HG03060 (cell line): ENCODE measurements at regions not wholly inside any gene's neighbourhood (a gene's known extent, or its start where the extent isn't known, plus 50 kb on each side); places are given as distances from the start of the nearest gene placed in this dataset.
A peak's percentile ranks its signal among the peaks of the same experiment; 100 is the strongest.
"Not testable (repeated sequence)": the region's sequence is repeated elsewhere in the genome, so short reads cannot be mapped to it uniquely, and the experiment has no call there.

Experiments
- ATAC-seq: cut with Tn5 transposase; IDR thresholded peaks from one replicate; pipeline ENCODE4 v1.9.1; 2021; ENCODE audit warnings: low read depth, moderate number of reproducible peaks; ENCODE audit not compliant: unreplicated experiment

GRCh38 chr2:44083054-44083453 is 85.6 kb upstream of the PPM1B start:
- no peak for ATAC-seq

GRCh38 chr2:44084850-44085249 is 83.8 kb upstream of the PPM1B start:
- no peak for ATAC-seq

- ATAC-seq: no peak
Measured at GRCh38 chr2:44086629-44087028, 82.0 kb upstream of the PPM1B start.

- ATAC-seq: no peak
Measured at GRCh38 chr2:44087036-44087713, 81.5 kb upstream of the PPM1B start.

- no peak for ATAC-seq
Measured at GRCh38 chr2:44087714-44088092, 81.0 kb upstream of the PPM1B start.

- ATAC-seq: not testable (repeated sequence)
Measured at GRCh38 chr2:44092519-44092918, 76.2 kb upstream of the PPM1B start.

- no peak for ATAC-seq
Measured at GRCh38 chr2:44093970-44094369, 74.7 kb upstream of the PPM1B start.

GRCh38 chr2:44097322-44097907 is 71.3 kb upstream of the PPM1B start:
- no peak for ATAC-seq

GRCh38 chr2:44098050-44098449 is 70.6 kb upstream of the PPM1B start:
- no peak for ATAC-seq

- no peak for ATAC-seq
Measured at GRCh38 chr2:44098891-44099290, 69.8 kb upstream of the PPM1B start.

- ATAC-seq: peak; percentile 49
Measured at GRCh38 chr2:44100351-44100750, 68.3 kb upstream of the PPM1B start.

GRCh38 chr2:44101246-44101645 is 67.4 kb upstream of the PPM1B start:
- ATAC-seq: no peak

GRCh38 chr2:44102790-44103562 is 65.7 kb upstream of the PPM1B start:
- ATAC-seq: no peak

- no peak for ATAC-seq
Measured at GRCh38 chr2:44103639-44104038, 65.0 kb upstream of the PPM1B start.

GRCh38 chr2:44104855-44105271 is 63.8 kb upstream of the PPM1B start:
- ATAC-seq: no peak

GRCh38 chr2:44106509-44106908 is 62.2 kb upstream of the PPM1B start:
- ATAC-seq: not testable (repeated sequence)

GRCh38 chr2:44107086-44107740 is 61.5 kb upstream of the PPM1B start:
- ATAC-seq: no peak

- no peak for ATAC-seq
Measured at GRCh38 chr2:44107974-44108373, 60.7 kb upstream of the PPM1B start.

- ATAC-seq: no peak
Measured at GRCh38 chr2:44109166-44109565, 59.5 kb upstream of the PPM1B start.

- no peak for ATAC-seq
Measured at GRCh38 chr2:44110444-44110843, 58.2 kb upstream of the PPM1B start.

GRCh38 chr2:44112096-44112495 is 56.6 kb upstream of the PPM1B start:
- ATAC-seq: no peak
